ENCODE measurements at regions not wholly inside any gene's neighbourhood (a gene's known extent, or its start where the extent isn't known, plus 50 kb on each side); places are given as distances from the start of the nearest gene placed in this dataset.

GRCh38 chr3:22608093-22608492 lies 595.0 kb upstream of the UBE2E2 start:
- TF ChIP-seq POLR2A (IDR thresholded peaks at IDR 0.05; ENCODE audit: low read depth, low read length) = no peak
- no peak for TF ChIP-seq POLR2AphosphoS5 (IDR thresholded peaks at IDR 0.05; ENCODE audit: low read depth, low read length)
- TF ChIP-seq TAF1 (IDR thresholded peaks at IDR 0.05; ENCODE audit: low read depth, low read length) = no peak
- TF ChIP-seq POU2F2 (IDR thresholded peaks at IDR 0.05; ENCODE audit: low read depth, low read length) = no peak

All from GM12891 (cell line).